Liver (tissue), 3 donors: ENCODE measurements at regions not wholly inside any gene's neighbourhood (a gene's known extent, or its start where the extent isn't known, plus 50 kb on each side); places are given as distances from the start of the nearest gene placed in this dataset.

ENCODE experiments used
- EGR1 ChIP-seq, 2 donors: IDR thresholded peaks; 2 replicates each; pipeline ENCODE4 v1.6.1; 2016 to 2018; ENCODE audit warnings: antibody characterized with exemption in 2 of 2, low read depth in 2 of 2
- GABPA ChIP-seq, 2 donors: IDR thresholded peaks in 1 of 2; conservative IDR thresholded peaks in 1 of 2; 2 replicates each; pipeline ENCODE4 v1.6.1; 2016; ENCODE audit warnings: antibody characterized with exemption in 2 of 2, mild to moderate bottlenecking in 1 of 2, moderate library complexity in 1 of 2
- RAD21 ChIP-seq, 2 donors: IDR thresholded peaks; 2 replicates each; pipeline ENCODE4 v1.6.1; 2016; ENCODE audit warnings: antibody characterized with exemption in 2 of 2, mild to moderate bottlenecking in 2 of 2
- SP1 ChIP-seq: IDR thresholded peaks from 2 replicates; pipeline ENCODE4 v1.6.1; 2018; ENCODE audit warnings: antibody characterized with exemption, mild to moderate bottlenecking
- TAF1 ChIP-seq: conservative IDR thresholded peaks from 2 replicates; pipeline ENCODE4 v1.6.1; 2016; ENCODE audit warnings: antibody characterized with exemption, mild to moderate bottlenecking
- YY1 ChIP-seq: IDR thresholded peaks from 2 replicates; pipeline ENCODE4 v1.6.1; 2016; ENCODE audit warnings: antibody characterized with exemption, mild to moderate bottlenecking
- TF ChIP-seq, protein P1 (sequence below): fragments of 150-350 bp; IDR thresholded peaks from 2 replicates; pipeline ENCODE4 v1.5.1; 2017; ENCODE audit warnings: improper control_type of control experiment, low read depth, low read length; ENCODE audit not compliant: missing input control
- TF ChIP-seq, protein P2 (sequence below): IDR thresholded peaks from 2 replicates; pipeline ENCODE4 v1.6.1; 2016; ENCODE audit warnings: antibody characterized with exemption
- donor health status: healthy.
- donor health status: healthy.

DNA sequence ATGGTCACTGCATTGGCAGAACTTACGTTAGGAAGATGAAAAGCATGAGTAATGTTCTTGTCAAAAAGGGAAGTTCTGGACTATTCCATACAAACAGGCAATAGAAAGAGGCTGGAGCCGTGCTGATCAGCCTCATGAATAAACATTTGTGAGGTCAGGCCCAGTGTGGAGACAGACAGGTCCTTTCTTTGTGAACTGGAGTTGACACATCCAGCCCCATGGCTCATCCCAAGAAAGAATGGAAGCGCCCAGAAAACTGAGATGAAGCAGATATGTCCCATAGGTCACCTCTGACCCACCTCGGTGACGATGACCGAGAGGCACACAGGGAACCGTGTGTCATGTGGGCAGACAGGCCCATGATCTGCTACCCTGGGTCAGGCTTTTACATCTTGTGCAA, 276.0 kb upstream of the SGK1 start:
- TF ChIP-seq, protein P1, sequence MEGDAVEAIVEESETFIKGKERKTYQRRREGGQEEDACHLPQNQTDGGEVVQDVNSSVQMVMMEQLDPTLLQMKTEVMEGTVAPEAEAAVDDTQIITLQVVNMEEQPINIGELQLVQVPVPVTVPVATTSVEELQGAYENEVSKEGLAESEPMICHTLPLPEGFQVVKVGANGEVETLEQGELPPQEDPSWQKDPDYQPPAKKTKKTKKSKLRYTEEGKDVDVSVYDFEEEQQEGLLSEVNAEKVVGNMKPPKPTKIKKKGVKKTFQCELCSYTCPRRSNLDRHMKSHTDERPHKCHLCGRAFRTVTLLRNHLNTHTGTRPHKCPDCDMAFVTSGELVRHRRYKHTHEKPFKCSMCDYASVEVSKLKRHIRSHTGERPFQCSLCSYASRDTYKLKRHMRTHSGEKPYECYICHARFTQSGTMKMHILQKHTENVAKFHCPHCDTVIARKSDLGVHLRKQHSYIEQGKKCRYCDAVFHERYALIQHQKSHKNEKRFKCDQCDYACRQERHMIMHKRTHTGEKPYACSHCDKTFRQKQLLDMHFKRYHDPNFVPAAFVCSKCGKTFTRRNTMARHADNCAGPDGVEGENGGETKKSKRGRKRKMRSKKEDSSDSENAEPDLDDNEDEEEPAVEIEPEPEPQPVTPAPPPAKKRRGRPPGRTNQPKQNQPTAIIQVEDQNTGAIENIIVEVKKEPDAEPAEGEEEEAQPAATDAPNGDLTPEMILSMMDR, result no peak
- no peak for TF ChIP-seq RAD21 (IDR thresholded peaks at IDR 0.05)
- TF ChIP-seq SP1, result no peak
- TF ChIP-seq, protein P2, sequence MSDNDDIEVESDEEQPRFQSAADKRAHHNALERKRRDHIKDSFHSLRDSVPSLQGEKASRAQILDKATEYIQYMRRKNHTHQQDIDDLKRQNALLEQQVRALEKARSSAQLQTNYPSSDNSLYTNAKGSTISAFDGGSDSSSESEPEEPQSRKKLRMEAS, result no peak
- TF ChIP-seq EGR1 (IDR thresholded peaks at IDR 0.05; ENCODE audit: low read depth in 2 of 2), result no peak
- no peak for TF ChIP-seq YY1
- TF ChIP-seq GABPA (IDR thresholded peaks at IDR 0.05 in 1 of 2, conservative IDR thresholded peaks at IDR 0.05 in 1 of 2), result no peak
- TF ChIP-seq TAF1, result no peak
